A549 (cell line): ENCODE measurements at regions not wholly inside any gene's neighbourhood (a gene's known extent, or its start where the extent isn't known, plus 50 kb on each side); places are given as distances from the start of the nearest gene placed in this dataset.

ENCODE experiments used
- ATAC-seq, 2 experiments: fragments of 200-7000 bp in 1 of 2; fragments of >200 bp in 1 of 2; cut with Nextera tagmentation in 1 of 2; cut with Tn5 transposase in 1 of 2; 3 replicates each; pipeline versions ENCODE4 v1.8.0 to v1.9.1; 2018 to 2020; ENCODE audit warnings: mild to moderate bottlenecking in 1 of 2, moderate library complexity in 1 of 2
- CTCF ChIA-PET: fragments of 300-600 bp; sonication (Branson Sonifier 250); formaldehyde crosslinking; extraction: SDS; loops from one replicate; lab custom pipeline; 2021; ENCODE audit warnings: antibody characterized with exemption, inconsistent platforms; lab: Yijun Ruan, JAX
- POLR2A ChIA-PET: fragments of 350-600 bp; formaldehyde crosslinking; extraction: SDS; loops from one replicate; lab custom pipeline; 2021; ENCODE audit warnings: antibody characterized with exemption, inconsistent platforms; lab: Yijun Ruan, JAX
- DNase-seq, 2 experiments: peaks; one replicate each; pipeline versions ENCODE4 v3.0.0 to v3.0.0-alpha.2; 2011 to 2016; ENCODE audit warnings: low read depth in 1 of 2, low spot score in 1 of 2
- FAIRE-seq: peaks from 2 replicates; lab custom pipeline; 2011; peaks lifted over from hg19 to GRCh38; lab: Jason Lieb, UNC
- H3K27ac ChIP-seq, 2 experiments: fragments of >200 bp; sonication (Bioruptor Twin); formaldehyde crosslinking; 3 replicates each; pipeline ENCODE4 v1.5.1; 2016 to 2017
- H3K4me1 ChIP-seq: fragments of >200 bp; sonication (Bioruptor Twin); formaldehyde crosslinking; 3 replicates; pipeline ENCODE4 v1.6.1; 2016
- H3K4me2 ChIP-seq: fragments of >200 bp; sonication (Bioruptor Twin); formaldehyde crosslinking; 3 replicates; pipeline ENCODE4 v1.6.1; 2016
- H3K4me3 ChIP-seq: fragments of >200 bp; sonication (Bioruptor Twin); formaldehyde crosslinking; 3 replicates; pipeline ENCODE4 v1.5.1; 2016
- H3K9me3 ChIP-seq: fragments of >200 bp; sonication (Bioruptor Twin); formaldehyde crosslinking; 3 replicates; pipeline ENCODE4 v1.6.1; 2016
- CEBPB ChIP-seq, 2 experiments: fragments of >200 bp in 1 of 2; sonication (Bioruptor Twin) in 1 of 2; formaldehyde crosslinking in 1 of 2; IDR thresholded peaks; 2 replicates each; pipeline ENCODE4 v1.6.1; 2012 to 2016
- CHD4 ChIP-seq: fragments of 200-600 bp; sonication (generic); IDR thresholded peaks from 2 replicates; pipeline ENCODE4 v1.6.1; 2016; ENCODE audit warnings: antibody characterized with exemption, mild to moderate bottlenecking, borderline replicate concordance
- EHF ChIP-seq: fragments of 250-450 bp; sonication (Bioruptor Pico); IDR thresholded peaks from 2 replicates; pipeline ENCODE4 v1.5.0; 2020; ENCODE audit warnings: mild to moderate bottlenecking
- FOXS1 ChIP-seq: fragments of 250-450 bp; sonication (Bioruptor Pico); IDR thresholded peaks from 2 replicates; pipeline ENCODE4 v1.5.0; 2020; ENCODE audit warnings: mild to moderate bottlenecking, moderate library complexity
- GATA3 ChIP-seq: IDR thresholded peaks from 2 replicates; pipeline ENCODE4 v1.6.1; 2012; ENCODE audit warnings: borderline replicate concordance
- HOXB13 ChIP-seq: fragments of 250-450 bp; sonication (Bioruptor Pico); IDR thresholded peaks from 2 replicates; pipeline ENCODE4 v1.5.0; 2020; ENCODE audit warnings: low read depth, mild to moderate bottlenecking, moderate library complexity
- JUN ChIP-seq, 2 experiments: fragments of >200 bp; sonication (Bioruptor Twin); formaldehyde crosslinking; IDR thresholded peaks; 2 replicates in 1 of 2; 3 replicates in 1 of 2; pipeline ENCODE4 v1.6.1; 2016 to 2017
- JUNB ChIP-seq: fragments of >200 bp; sonication (Bioruptor Twin); formaldehyde crosslinking; IDR thresholded peaks from 2 replicates; pipeline ENCODE4 v1.6.1; 2016
- MYC ChIP-seq: IDR thresholded peaks from 2 replicates; pipeline ENCODE4 v1.6.1; 2012; ENCODE audit warnings: mild to moderate bottlenecking, inconsistent platforms, low read length, improper control_type of control experiment, borderline replicate concordance
- NFE2L2 ChIP-seq: fragments of 150-350 bp; conservative IDR thresholded peaks from 2 replicates; pipeline ENCODE4 v1.6.1; 2014; ENCODE audit warnings: low read length
- NR3C1 ChIP-seq: fragments of >200 bp; sonication (Bioruptor Twin); formaldehyde crosslinking; IDR thresholded peaks from 3 replicates; pipeline ENCODE4 v1.6.1; 2017
- PHF8 ChIP-seq: fragments of 200-600 bp; sonication (generic); IDR thresholded peaks from 2 replicates; pipeline ENCODE4 v1.6.1; 2016; ENCODE audit warnings: low read depth, mild to moderate bottlenecking, antibody characterized with exemption, moderate library complexity, borderline replicate concordance
- POLR2A ChIP-seq: IDR thresholded peaks from 2 replicates; pipeline ENCODE4 v1.6.1; 2012; ENCODE audit warnings: mild to moderate bottlenecking, low read length
- POLR2AphosphoS2 ChIP-seq: conservative IDR thresholded peaks from 2 replicates; pipeline ENCODE4 v1.6.1; 2012; ENCODE audit warnings: low read length, improper control_type of control experiment, inconsistent platforms
- RFX5 ChIP-seq: fragments of 450-650 bp; IDR thresholded peaks from 2 replicates; pipeline ENCODE4 v1.7.1; 2014; ENCODE audit warnings: antibody characterized with exemption, mild to moderate bottlenecking, moderate library complexity
- ZFP36 ChIP-seq: fragments of 450-650 bp; IDR thresholded peaks from 2 replicates; pipeline ENCODE4 v1.6.1; 2014; ENCODE audit warnings: borderline replicate concordance; ENCODE audit not compliant: partially characterized antibody
- ZNF302 ChIP-seq: fragments of 250-450 bp; sonication (Bioruptor Pico); IDR thresholded peaks from 2 replicates; pipeline ENCODE4 v1.9.0; 2021; ENCODE audit warnings: inconsistent platforms, mild to moderate bottlenecking, moderate library complexity
- WGBS: methylation state at CpG from one replicate; pipeline ENCODE4 v1.1.6; 2017; ENCODE audit errors: missing lambda C conversion rate; 5-methylcytosine and 5-hydroxymethylcytosine counted together
- TF ChIP-seq, protein P1 (sequence below): fragments of 250-450 bp; sonication (Bioruptor Pico); IDR thresholded peaks from 2 replicates; pipeline ENCODE4 v1.5.0; 2020; ENCODE audit warnings: low read depth, mild to moderate bottlenecking, moderate library complexity
- TF ChIP-seq, protein P2 (sequence below): fragments of >200 bp; sonication (Bioruptor Twin); formaldehyde crosslinking; IDR thresholded peaks from 2 replicates; pipeline ENCODE4 v1.6.1; 2016
- TF ChIP-seq, protein P3 (sequence below): fragments of 150-350 bp; IDR thresholded peaks from 2 replicates; pipeline ENCODE4 v1.6.1; 2014; ENCODE audit warnings: low read depth, mild to moderate bottlenecking, low read length
- TF ChIP-seq, protein P4 (sequence below): IDR thresholded peaks from 2 replicates; pipeline ENCODE4 v1.6.1; 2012; ENCODE audit warnings: low read depth, borderline replicate concordance
- TF ChIP-seq, protein P5 (sequence below): fragments of 200-600 bp; sonication (generic); IDR thresholded peaks from 2 replicates; pipeline ENCODE4 v1.6.1; 2016; ENCODE audit warnings: antibody characterized with exemption, mild to moderate bottlenecking, moderate library complexity
- TF ChIP-seq, protein P6 (sequence below): fragments of >200 bp; sonication (Bioruptor Twin); formaldehyde crosslinking; IDR thresholded peaks from 3 replicates; pipeline ENCODE4 v1.5.1; 2016

DNA sequence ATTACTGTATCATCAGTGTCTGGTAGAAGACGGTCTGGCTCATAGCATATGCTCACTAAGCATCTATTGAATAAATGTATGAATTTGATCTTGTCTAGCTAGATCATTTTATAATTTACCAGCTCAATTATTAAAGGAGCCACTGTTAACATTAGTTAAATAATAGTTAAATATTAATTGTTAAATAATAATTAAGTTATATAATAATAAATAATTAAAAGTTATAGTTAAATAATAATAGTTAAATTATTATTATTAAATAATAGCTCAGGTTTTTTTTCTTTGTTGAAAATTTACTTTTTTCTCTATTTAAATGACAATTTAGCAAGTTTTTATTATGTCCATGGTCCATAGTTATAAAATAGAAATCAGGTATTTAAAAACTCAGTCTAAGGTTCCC lies 274.4 kb downstream of the OXSM start:
- Histone ChIP-seq H3K4me1 (no peaks in the 10 kb centered on the region), H3K9me3 (no peaks in the 10 kb centered on the region), H3K4me3 (no peak overlapping the region), H3K4me2 (no peak overlapping the region), H3K27ac (no peak overlapping the region)
- TF ChIP-seq PHF8 (no peak), POLR2AphosphoS2 (no peak), NR3C1 (no peak), FOXS1 (CRISPR knock-in tag) (no peak), HOXB13 (CRISPR knock-in tag) (no peak), GATA3 (no peak), NFE2L2 (no peak), CEBPB (IDR thresholded peaks at IDR 0.05) (no peak), ZFP36 (no peak), JUNB (no peak), MYC (no peak), CHD4 (no peak), EHF (CRISPR knock-in tag) (no peak), RFX5 (no peak), JUN (IDR thresholded peaks at IDR 0.05) (no peak)
- TF ChIP-seq, protein P1, sequence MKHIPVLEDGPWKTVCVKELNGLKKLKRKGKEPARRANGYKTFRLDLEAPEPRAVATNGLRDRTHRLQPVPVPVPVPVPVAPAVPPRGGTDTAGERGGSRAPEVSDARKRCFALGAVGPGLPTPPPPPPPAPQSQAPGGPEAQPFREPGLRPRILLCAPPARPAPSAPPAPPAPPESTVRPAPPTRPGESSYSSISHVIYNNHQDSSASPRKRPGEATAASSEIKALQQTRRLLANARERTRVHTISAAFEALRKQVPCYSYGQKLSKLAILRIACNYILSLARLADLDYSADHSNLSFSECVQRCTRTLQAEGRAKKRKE (CRISPR knock-in tag), result no peak
- TF ChIP-seq, protein P2, sequence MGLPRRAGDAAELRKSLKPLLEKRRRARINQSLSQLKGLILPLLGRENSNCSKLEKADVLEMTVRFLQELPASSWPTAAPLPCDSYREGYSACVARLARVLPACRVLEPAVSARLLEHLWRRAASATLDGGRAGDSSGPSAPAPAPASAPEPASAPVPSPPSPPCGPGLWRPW, result no peak
- TF ChIP-seq, protein P3, sequence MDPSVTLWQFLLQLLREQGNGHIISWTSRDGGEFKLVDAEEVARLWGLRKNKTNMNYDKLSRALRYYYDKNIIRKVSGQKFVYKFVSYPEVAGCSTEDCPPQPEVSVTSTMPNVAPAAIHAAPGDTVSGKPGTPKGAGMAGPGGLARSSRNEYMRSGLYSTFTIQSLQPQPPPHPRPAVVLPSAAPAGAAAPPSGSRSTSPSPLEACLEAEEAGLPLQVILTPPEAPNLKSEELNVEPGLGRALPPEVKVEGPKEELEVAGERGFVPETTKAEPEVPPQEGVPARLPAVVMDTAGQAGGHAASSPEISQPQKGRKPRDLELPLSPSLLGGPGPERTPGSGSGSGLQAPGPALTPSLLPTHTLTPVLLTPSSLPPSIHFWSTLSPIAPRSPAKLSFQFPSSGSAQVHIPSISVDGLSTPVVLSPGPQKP, result no peak
- TF ChIP-seq, protein P4, sequence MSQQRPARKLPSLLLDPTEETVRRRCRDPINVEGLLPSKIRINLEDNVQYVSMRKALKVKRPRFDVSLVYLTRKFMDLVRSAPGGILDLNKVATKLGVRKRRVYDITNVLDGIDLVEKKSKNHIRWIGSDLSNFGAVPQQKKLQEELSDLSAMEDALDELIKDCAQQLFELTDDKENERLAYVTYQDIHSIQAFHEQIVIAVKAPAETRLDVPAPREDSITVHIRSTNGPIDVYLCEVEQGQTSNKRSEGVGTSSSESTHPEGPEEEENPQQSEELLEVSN, result no peak
- TF ChIP-seq, protein P5, sequence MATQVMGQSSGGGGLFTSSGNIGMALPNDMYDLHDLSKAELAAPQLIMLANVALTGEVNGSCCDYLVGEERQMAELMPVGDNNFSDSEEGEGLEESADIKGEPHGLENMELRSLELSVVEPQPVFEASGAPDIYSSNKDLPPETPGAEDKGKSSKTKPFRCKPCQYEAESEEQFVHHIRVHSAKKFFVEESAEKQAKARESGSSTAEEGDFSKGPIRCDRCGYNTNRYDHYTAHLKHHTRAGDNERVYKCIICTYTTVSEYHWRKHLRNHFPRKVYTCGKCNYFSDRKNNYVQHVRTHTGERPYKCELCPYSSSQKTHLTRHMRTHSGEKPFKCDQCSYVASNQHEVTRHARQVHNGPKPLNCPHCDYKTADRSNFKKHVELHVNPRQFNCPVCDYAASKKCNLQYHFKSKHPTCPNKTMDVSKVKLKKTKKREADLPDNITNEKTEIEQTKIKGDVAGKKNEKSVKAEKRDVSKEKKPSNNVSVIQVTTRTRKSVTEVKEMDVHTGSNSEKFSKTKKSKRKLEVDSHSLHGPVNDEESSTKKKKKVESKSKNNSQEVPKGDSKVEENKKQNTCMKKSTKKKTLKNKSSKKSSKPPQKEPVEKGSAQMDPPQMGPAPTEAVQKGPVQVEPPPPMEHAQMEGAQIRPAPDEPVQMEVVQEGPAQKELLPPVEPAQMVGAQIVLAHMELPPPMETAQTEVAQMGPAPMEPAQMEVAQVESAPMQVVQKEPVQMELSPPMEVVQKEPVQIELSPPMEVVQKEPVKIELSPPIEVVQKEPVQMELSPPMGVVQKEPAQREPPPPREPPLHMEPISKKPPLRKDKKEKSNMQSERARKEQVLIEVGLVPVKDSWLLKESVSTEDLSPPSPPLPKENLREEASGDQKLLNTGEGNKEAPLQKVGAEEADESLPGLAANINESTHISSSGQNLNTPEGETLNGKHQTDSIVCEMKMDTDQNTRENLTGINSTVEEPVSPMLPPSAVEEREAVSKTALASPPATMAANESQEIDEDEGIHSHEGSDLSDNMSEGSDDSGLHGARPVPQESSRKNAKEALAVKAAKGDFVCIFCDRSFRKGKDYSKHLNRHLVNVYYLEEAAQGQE, result no peak
- 0% methylated on average over 1 of the region's 1 CpG for WGBS
- POLR2A ChIA-PET, result no interaction called here
- DNase-seq, result no peak
- no peak for ATAC-seq
- no peak for FAIRE-seq
- CTCF ChIA-PET, result no interaction called here

DNA sequence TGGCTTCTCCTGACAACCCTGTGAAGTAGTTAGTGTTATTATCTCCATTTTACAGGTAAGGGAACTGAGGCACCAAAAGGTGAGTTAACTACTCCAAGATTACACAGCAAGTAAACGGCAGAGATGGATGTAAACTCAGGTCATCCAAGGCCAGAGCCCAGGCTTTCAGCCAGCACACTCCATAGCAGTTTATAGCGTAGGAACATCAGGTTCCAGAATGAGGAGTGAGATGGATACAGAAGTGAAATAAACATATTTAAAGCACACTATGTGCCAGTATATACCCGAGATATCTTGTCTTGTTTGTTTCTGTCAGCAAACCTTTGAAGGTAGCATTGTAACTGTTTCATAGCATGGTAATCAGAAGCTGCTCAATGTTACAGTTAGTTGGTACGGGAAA lies 279.0 kb downstream of the OXSM start:
- ChIA-PET CTCF (no interaction called here), POLR2A (no interaction called here)
- Histone ChIP-seq H3K9me3 (no peaks in the 10 kb centered on the region), H3K27ac (no peak overlapping the region), H3K4me2 (no peak overlapping the region), H3K4me1 (no peaks in the 10 kb centered on the region), H3K4me3 (no peak overlapping the region)
- FAIRE-seq (no peak), ATAC-seq (no peak), DNase-seq (no peak)
- WGBS, result 2% methylated on average over 4 of the region's 4 CpGs
- TF ChIP-seq ZNF302, result no peak
- TF ChIP-seq POLR2A, result no peak
- TF ChIP-seq, protein P6, sequence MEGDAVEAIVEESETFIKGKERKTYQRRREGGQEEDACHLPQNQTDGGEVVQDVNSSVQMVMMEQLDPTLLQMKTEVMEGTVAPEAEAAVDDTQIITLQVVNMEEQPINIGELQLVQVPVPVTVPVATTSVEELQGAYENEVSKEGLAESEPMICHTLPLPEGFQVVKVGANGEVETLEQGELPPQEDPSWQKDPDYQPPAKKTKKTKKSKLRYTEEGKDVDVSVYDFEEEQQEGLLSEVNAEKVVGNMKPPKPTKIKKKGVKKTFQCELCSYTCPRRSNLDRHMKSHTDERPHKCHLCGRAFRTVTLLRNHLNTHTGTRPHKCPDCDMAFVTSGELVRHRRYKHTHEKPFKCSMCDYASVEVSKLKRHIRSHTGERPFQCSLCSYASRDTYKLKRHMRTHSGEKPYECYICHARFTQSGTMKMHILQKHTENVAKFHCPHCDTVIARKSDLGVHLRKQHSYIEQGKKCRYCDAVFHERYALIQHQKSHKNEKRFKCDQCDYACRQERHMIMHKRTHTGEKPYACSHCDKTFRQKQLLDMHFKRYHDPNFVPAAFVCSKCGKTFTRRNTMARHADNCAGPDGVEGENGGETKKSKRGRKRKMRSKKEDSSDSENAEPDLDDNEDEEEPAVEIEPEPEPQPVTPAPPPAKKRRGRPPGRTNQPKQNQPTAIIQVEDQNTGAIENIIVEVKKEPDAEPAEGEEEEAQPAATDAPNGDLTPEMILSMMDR, result no peak
- TF ChIP-seq, protein P2, result no peak
- TF ChIP-seq GATA3, result no peak
- no peak for TF ChIP-seq PHF8
- no peak for TF ChIP-seq JUN (IDR thresholded peaks at IDR 0.05)
